ENCODE measurements at regions not wholly inside any gene's neighbourhood (a gene's known extent, or its start where the extent isn't known, plus 50 kb on each side); places are given as distances from the start of the nearest gene placed in this dataset.
A peak's percentile ranks its signal among the peaks of the same experiment; 100 is the strongest.

- ATAC-seq, result no peak
- intact Hi-C loops (cut with DNase I), result no loop called here
- Histone ChIP-seq H3K36me3 (no peaks in the 10 kb centered on the region), H3K27me3 (no peaks in the 10 kb centered on the region), H3K9me3 (no peaks in the 10 kb centered on the region), H3K27ac (no peak overlapping the region), H3K4me1 (no peaks in the 10 kb centered on the region), H3K4me3 (no peak overlapping the region)
- no peak for TF ChIP-seq CTCF (IDR thresholded peaks at IDR 0.05)
- no peak for DNase-seq
- FAIRE-seq, result no peak
- 60 to 80% methylated on average over 4 of the region's 4 CpGs for WGBS, 2 donors
These were observed 183.0 kb downstream of the GBA3 start for GRCh38 chr4:22875587-22876257.

- no peaks in the 10 kb centered on the region for H3K4me1 ChIP-seq
- no peaks in the 10 kb centered on the region for H3K36me3 ChIP-seq
- no peak for ATAC-seq
- intact Hi-C loops (cut with DNase I), result no loop called here
- FAIRE-seq, result no peak
- H3K9me3 ChIP-seq, result no peaks in the 10 kb centered on the region
- DNase-seq, result no peak
- TF ChIP-seq CTCF (IDR thresholded peaks at IDR 0.05), result no peak
- no peak overlapping the region for H3K27ac ChIP-seq
- no peaks in the 10 kb centered on the region for H3K27me3 ChIP-seq
- WGBS, 2 donors, result 52 to 77% methylated on average over 4 of the region's 4 CpGs
- H3K4me3 ChIP-seq, result no peak overlapping the region
These were observed 181.7 kb downstream of the GBA3 start for GRCh38 chr4:22874334-22874912.

- ATAC-seq (no peak), FAIRE-seq (peak; percentile 53), DNase-seq (no peak)
- 50 to 70% methylated on average over 3 of the region's 3 CpGs for WGBS, 2 donors
- intact Hi-C loops (cut with DNase I), result no loop called here
- TF ChIP-seq CTCF (IDR thresholded peaks at IDR 0.05), result no peak
- no peaks in the 10 kb centered on the region for H3K27me3 ChIP-seq
- no peaks in the 10 kb centered on the region for H3K9me3 ChIP-seq
- H3K4me3 ChIP-seq, result no peak overlapping the region
- H3K36me3 ChIP-seq, result no peaks in the 10 kb centered on the region
- H3K4me1 ChIP-seq, result no peaks in the 10 kb centered on the region
- H3K27ac ChIP-seq, result no peak overlapping the region
These were observed 181.2 kb downstream of the GBA3 start for GRCh38 chr4:22873899-22874298.

GRCh38 chr4:22870847-22871449, 178.2 kb downstream of the GBA3 start:
- no peaks in the 10 kb centered on the region for H3K27me3 ChIP-seq
- intact Hi-C loops (cut with DNase I), result no loop called here
- no peaks in the 10 kb centered on the region for H3K4me1 ChIP-seq
- no peak overlapping the region for H3K4me3 ChIP-seq
- FAIRE-seq (no peak), ATAC-seq (no peak), DNase-seq (no peak)
- H3K9me3 ChIP-seq, result no peaks in the 10 kb centered on the region
- 47 to 59% methylated on average over 7 of the region's 7 CpGs for WGBS, 2 donors
- H3K36me3 ChIP-seq, result no peaks in the 10 kb centered on the region
- H3K27ac ChIP-seq, result no peak overlapping the region
- TF ChIP-seq CTCF (IDR thresholded peaks at IDR 0.05), result no peak

- Histone ChIP-seq H3K27me3 (no peaks in the 10 kb centered on the region), H3K4me1 (no peaks in the 10 kb centered on the region), H3K27ac (no peak overlapping the region), H3K9me3 (no peaks in the 10 kb centered on the region), H3K36me3 (no peaks in the 10 kb centered on the region), H3K4me3 (no peak overlapping the region)
- intact Hi-C loops (cut with DNase I), result no loop called here
- ATAC-seq (no peak), DNase-seq (no peak), FAIRE-seq (no peak)
- TF ChIP-seq CTCF (IDR thresholded peaks at IDR 0.05), result no peak
- WGBS, 2 donors, result 31 to 36% methylated on average over 3 of the region's 3 CpGs
These were observed 176.5 kb downstream of the GBA3 start for GRCh38 chr4:22869235-22869634.

All from pancreas (tissue), 10 donors.